Cardiac muscle cell (in vitro differentiated cells and primary cell): ENCODE measurements at regions not wholly inside any gene's neighbourhood (a gene's known extent, or its start where the extent isn't known, plus 50 kb on each side); places are given as distances from the start of the nearest gene placed in this dataset.
"Not testable (repeated sequence)": the region's sequence is repeated elsewhere in the genome, so short reads cannot be mapped to it uniquely, and the experiment has no call there.

ENCODE experiments used
- DNase-seq, 2 donors: peaks; one replicate each; pipeline versions ENCODE4 v3.0.0 to v3.0.0-alpha.2; 2010 to 2017; ENCODE audit warnings: low read depth in 1 of 2, low spot score in 1 of 2
- H3K27ac ChIP-seq: fragments of 200-600 bp; sonication (generic); 2 replicates; pipeline ENCODE4 v1.5.1; 2016
- H3K27me3 ChIP-seq: fragments of 200-600 bp; sonication (generic); 2 replicates; pipeline ENCODE4 v1.6.0; 2016; ENCODE audit warnings: control low read depth
- H3K36me3 ChIP-seq: fragments of 200-600 bp; sonication (generic); 2 replicates; pipeline ENCODE4 v1.5.1; 2016; ENCODE audit warnings: control low read depth
- H3K4me1 ChIP-seq: fragments of 200-600 bp; sonication (generic); 2 replicates; pipeline ENCODE4 v1.8.1; 2017; ENCODE audit warnings: low read depth, mild to moderate bottlenecking, mixed run types
- H3K4me3 ChIP-seq: fragments of 200-600 bp; sonication (generic); 2 replicates; pipeline ENCODE4 v1.5.1; 2016; ENCODE audit warnings: mild to moderate bottlenecking
- H3K9me3 ChIP-seq: fragments of 200-600 bp; sonication (generic); 2 replicates; pipeline ENCODE4 v1.5.1; 2017; ENCODE audit warnings: low read depth, mild to moderate bottlenecking, control low read depth
- CTCF ChIP-seq: IDR thresholded peaks from 2 replicates; pipeline ENCODE4 v1.5.1; 2012; ENCODE audit warnings: low read depth, mild to moderate bottlenecking, low read length

DNA sequence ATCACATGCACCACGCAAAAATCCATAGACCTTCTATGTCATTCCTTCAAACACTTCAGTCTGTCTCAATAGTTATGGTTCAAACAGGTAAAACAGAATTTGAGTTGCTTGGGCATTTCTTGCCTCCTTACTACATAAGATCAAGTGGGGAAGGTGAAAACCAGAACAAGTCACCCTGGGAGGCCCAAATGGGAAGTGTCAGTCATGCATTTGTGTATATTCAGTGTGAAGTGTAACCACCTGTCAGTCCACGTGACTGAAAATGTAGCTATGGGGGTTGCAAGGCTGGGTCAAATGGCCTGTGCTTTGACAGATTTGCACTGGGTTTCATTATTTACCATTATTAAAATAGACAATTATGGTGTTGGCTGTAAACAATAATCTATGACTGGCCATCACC, 176.6 kb upstream of the VIPR2 start:
- no peaks in the 10 kb centered on the region for H3K4me1 ChIP-seq
- no peak overlapping the region for H3K27ac ChIP-seq
- no peak for DNase-seq
- H3K27me3 ChIP-seq = no peaks in the 10 kb centered on the region
- H3K9me3 ChIP-seq = peaks cover 3% of the 10 kb centered on the region
- no peak overlapping the region for H3K4me3 ChIP-seq
- TF ChIP-seq CTCF = no peak
- no peaks in the 10 kb centered on the region for H3K36me3 ChIP-seq

- no peak for TF ChIP-seq CTCF
- no peak overlapping the region for H3K27ac ChIP-seq
- H3K4me1 ChIP-seq = no peaks in the 10 kb centered on the region
- H3K36me3 ChIP-seq = no peaks in the 10 kb centered on the region
- DNase-seq = no peak
- no peak overlapping the region for H3K4me3 ChIP-seq
- peaks cover 3% of the 10 kb centered on the region for H3K9me3 ChIP-seq
- no peaks in the 10 kb centered on the region for H3K27me3 ChIP-seq
Observed at GRCh38 chr7:159318682-159319351, 174.2 kb upstream of the VIPR2 start.

DNA sequence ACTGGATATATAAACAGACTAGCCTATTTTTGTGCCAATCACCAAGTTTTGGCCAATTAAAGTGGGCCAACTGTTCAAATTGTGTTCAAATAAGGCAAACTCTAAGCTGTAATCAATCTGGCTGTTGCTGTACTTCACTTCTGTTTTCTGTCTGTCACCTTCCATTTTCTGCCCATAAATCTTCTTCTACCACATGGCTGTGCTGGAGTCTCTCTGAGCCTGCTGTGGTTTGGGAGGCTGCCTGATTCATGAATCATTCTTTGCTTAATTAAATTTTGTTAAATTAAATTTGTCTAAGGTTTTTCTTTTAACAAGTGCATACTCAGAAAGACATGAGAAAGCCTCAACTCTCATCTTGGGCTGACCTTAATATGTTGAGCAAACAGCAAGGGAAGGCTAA, 172.6 kb upstream of the VIPR2 start:
- no peak for DNase-seq
- Histone ChIP-seq H3K4me1 (no peaks in the 10 kb centered on the region), H3K9me3 (peaks cover 3% of the 10 kb centered on the region)

GRCh38 chr7:159311172-159311494, 166.5 kb upstream of the VIPR2 start:
- TF ChIP-seq CTCF = no peak
- DNase-seq = no peak
- no peaks in the 10 kb centered on the region for H3K27me3 ChIP-seq
- no peaks in the 10 kb centered on the region for H3K4me1 ChIP-seq
- no peak overlapping the region for H3K4me3 ChIP-seq
- H3K27ac ChIP-seq = no peak overlapping the region
- H3K36me3 ChIP-seq = no peaks in the 10 kb centered on the region
- no peaks in the 10 kb centered on the region for H3K9me3 ChIP-seq

More for the DNA sequence above, 172.6 kb upstream of the VIPR2 start:
- no peak overlapping the region for H3K4me3 ChIP-seq
- H3K27me3 ChIP-seq = no peaks in the 10 kb centered on the region
- no peaks in the 10 kb centered on the region for H3K36me3 ChIP-seq
- TF ChIP-seq CTCF = no peak
- no peak overlapping the region for H3K27ac ChIP-seq

- Histone ChIP-seq H3K27me3 (no peaks in the 10 kb centered on the region), H3K9me3 (no peaks in the 10 kb centered on the region), H3K36me3 (no peaks in the 10 kb centered on the region), H3K27ac (no peak overlapping the region), H3K4me1 (no peaks in the 10 kb centered on the region), H3K4me3 (no peak overlapping the region)
- DNase-seq = no peak
- no peak for TF ChIP-seq CTCF
Observed at GRCh38 chr7:159310457-159311171, 165.9 kb upstream of the VIPR2 start.

DNA sequence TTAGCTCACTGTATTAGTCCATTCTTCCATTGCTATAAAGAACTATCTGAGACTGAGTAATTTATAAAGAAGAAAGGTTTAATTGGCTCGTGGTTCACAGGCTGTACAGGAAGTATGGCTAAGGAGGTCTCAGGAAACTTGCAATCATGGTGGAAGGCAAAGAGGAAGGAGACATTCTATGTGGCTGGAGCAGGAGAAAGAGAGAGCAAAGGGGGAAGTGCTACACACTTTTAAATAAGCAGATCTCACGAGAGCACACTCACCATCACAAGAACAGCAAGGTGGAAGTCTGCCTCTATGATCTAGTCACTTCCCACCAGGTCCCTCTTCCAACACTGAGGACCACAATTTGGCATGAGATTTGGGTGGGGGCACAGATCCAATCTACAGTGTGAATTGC, 164.5 kb upstream of the VIPR2 start:
- H3K27ac ChIP-seq, H3K36me3 ChIP-seq, H3K9me3 ChIP-seq, H3K4me3 ChIP-seq, DNase-seq, H3K27me3 ChIP-seq, H3K4me1 ChIP-seq: not testable (repeated sequence)
